Left kidney (tissue), 1 donor: ENCODE measurements at regions not wholly inside any gene's neighbourhood (a gene's known extent, or its start where the extent isn't known, plus 50 kb on each side); places are given as distances from the start of the nearest gene placed in this dataset.

Source experiments
- DNase-seq: peaks from one replicate; pipeline ENCODE4 v3.0.0-alpha.2; 2013

DNA sequence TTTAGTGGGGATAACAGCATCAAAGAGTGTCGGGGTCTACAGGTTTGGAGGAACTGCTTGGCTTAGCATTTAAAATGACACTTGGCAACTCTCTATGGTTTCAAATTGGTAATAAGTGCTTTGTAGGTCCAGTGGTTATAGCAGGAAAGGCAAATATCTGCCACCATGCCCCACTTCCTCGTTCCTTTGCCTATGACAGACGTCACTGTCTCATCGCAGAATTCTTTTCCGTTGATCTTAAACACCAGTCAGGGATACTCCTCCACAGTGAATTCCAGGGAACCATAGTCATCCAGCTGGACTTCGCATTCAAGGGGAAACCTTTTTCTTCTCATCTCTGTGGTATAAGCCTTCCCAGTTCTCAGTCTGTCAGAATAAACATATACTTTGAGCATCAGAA lies 319.1 kb downstream of the GPAT3 start:
- peak; percentile 11 for DNase-seq

DNA sequence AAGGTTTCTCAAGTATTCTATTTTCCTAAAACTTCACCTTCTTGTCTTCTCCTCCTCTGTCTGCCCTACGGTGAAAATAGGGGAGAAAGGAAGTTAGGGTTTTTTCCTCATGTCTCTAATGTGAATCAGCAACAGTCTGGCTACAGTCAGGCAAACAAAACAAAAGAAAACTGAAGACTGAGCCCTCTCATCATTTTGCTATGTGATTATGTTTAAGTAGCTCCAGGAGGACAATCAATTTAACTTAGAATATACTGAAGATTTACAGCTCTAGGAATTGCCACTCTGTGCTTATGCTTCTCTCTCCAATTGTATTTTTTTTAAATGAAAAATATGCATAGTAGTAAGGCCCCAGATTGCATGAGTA lies 316.2 kb downstream of the GPAT3 start:
- DNase-seq = no peak

DNA sequence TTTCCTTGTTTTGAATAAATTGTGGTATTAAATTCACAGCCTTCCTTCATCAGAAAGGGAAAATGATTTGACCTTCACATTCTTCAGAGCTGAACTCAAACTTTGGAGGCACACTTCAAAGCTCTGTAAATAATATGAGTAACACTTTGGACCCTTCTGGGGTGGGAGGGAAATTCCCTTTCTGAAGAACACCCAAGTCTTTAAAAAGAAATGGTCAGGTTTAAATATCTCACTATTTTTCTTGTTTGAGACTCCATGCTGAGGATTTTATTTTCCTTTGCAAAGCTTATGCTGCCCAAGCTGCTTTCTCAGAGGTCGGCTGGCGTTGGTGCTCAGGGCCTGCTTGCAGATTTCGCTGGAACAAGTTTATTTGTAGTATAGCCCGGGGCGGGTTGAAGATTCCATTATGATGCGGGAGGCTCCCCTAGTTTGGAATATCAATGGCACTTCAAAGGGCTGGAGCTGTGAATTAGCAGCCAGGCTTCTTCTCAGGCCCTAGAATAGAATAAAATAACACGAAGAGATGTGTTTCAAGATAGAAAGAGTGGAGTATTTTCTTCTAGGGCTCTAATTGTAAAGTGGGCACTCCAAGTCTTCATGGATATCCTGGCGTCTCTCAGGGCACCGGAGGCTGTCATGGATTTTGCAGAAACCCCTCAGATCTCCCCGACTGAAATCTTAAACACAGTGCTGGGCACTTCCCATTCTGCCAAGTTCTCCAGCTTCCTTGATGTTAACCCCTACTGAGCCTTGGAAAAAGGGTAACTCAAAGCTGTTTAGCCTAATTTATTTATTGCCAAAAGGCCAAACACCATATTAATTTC lies 315.6 kb downstream of the GPAT3 start:
- DNase-seq = no peak

DNA sequence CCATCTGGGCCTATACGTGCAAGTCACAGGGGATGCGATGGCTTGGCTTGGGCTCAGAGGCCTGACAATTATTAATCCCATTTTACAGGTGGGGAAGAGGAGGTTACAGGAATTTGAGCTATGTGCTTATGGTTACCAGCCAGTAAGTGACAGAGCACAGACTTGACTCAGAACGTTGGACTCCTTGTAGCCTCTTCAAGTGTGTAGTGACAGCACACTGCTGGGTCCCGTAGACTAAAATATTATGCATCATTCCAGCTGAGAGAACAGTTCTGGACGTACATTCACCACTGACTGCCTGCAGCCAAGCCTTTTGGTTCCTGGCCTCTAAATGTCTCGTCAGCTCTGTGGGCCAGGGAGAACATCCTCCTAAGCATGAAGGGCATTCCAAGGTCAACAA lies 314.5 kb downstream of the GPAT3 start:
- DNase-seq = no peak

DNA sequence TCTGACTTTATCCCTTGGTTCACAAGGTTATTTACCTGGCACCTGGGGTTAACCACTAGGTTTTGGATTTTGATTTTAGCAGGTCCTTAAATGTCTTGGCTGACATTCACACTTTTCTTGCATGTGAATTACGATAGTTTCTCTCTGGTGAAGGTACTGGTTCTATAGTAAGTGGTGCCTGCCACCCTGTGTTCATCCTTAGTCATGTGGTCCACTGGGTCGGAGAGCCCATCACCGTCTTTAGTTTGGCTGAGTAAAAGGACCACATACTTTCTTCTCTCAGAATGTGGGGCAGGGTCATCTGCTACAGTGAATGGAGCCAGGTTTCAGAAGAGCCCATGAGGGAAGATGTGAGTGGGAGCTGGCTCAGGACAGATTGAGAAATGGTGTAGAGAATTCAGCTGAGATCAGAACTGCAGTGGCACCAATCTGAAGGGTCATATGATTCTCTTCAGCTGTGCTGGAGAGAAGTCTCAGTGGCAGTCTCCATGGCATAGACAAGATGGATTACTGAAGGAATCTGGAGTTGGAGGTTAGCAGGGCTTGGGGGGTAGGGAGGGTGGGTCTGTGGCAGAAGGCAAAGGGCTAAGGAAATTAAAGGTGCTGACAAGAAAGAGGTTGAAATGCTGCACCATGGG lies 310.4 kb downstream of the GPAT3 start:
- no peak for DNase-seq

DNA sequence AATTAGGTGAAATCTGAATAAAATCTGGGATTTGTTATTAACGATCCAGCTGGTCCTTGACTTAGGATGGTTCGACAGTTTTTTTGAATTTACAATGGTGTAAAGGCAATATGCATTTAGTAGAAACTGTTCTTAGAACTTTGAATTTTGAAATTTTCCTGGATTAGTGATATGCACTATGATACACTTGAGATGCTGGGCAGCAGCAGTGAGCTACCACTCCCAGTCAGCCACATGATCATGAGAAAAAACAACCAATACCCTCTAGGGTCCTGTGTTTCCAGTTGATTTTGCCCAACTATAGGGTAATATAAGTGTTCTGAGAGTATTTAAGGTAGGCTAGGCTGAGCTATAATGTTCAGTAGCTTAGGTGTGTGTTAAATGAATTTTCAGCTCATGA lies 303.7 kb downstream of the GPAT3 start:
- DNase-seq = no peak

- DNase-seq = no peak
Measured at GRCh38 chr4:83837614-83838308, 301.9 kb downstream of the GPAT3 start.

DNA sequence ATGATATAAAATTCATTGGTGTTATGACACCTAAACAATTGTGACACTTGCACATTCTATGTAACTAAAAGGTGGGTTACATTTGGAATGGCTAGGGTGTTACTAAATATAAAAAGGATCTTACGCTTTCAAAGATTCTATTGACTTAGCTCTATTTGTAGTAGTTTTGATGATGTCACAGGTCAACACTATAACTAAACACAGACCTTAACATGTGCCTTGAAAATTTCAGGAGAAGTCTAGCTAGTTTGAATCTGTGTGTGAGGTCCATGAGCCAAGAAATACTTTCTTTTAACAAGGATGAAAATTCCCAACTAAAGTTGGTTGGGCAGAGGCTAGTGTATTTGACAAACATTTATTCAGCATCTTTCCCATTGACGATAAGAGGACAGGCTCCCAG lies 298.0 kb downstream of the GPAT3 start:
- DNase-seq = no peak

- DNase-seq = no peak
Measured at GRCh38 chr4:83832110-83832825, 296.4 kb downstream of the GPAT3 start.

DNA sequence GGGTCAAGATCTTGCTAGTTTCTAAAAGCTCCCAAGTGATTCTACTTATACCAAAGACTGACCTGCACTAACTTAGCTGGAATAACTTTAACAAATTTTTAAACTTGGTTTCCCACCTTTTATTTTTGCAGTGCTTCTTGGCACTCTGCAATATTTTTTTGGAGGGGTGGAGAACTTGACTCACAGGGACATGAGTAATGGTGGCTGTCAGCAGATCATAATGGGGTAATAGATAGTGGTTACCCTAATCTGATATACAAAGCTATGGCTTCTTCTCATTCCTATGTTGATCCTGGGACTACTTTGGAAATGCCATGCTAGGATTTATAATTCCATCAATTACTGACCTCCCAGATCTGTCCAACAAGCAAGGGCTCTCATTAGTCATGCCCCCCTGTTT lies 295.7 kb downstream of the GPAT3 start:
- DNase-seq = no peak

GRCh38 chr4:83830138-83830888 lies 294.4 kb downstream of the GPAT3 start:
- DNase-seq = no peak

DNA sequence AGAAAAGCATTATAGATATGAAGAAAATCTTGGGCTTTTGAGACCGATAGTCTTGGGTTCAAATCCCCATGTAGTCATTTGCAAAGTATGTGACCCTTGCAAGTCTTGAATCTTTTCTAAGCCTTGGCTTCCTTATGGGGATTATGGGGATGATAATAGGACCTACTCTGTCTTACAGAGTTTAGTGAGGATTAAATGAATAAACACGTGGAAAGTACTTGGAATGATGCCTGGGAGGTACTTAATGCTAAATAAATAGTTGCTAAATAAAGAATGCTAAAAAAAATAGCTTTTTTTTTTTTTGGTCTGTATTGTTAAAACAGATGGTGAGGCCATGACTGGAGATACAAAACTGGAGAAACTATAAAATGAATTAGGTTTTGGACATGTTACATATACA lies 292.7 kb downstream of the GPAT3 start:
- no peak for DNase-seq

DNA sequence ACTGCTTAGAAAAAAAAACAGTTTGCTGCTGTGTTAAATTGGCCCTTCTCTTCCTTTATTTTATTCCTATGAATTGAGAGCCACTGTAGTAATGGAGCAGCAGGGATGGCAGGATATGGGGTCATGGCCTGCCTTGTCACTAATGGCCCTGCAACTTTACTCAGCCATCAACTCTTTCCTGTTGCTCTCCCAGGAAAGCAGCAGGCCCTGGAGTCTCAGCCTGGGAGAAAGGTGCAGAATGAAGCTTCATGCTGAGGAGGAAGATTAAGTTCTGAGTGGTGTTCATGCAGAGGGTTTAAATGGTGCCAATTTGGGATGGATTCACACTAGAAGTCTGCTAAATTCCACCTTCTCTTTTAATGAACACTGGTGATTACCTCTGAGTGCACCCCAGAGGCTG lies 285.6 kb downstream of the GPAT3 start:
- DNase-seq = no peak

GRCh38 chr4:83819582-83819981 lies 283.7 kb downstream of the GPAT3 start:
- DNase-seq = no peak

DNA sequence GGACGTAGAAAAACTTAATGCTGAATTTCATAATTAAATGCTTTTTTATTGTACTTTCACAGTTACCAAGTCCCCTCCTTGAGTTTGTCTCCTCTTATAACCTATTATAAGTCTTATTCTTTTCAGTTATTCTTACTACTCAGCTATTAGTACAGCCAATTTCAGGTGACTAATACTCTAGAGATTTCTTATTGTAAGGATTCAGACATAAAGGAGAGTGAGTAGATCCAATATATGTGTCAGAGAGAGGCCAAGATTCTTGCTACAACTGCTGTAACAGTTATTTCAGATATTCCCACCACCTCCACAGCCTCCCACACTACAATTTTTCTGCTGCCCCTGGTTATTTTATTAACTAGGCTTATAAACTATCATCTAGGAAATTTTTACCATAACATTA lies 274.5 kb downstream of the GPAT3 start:
- no peak for DNase-seq

- no peak for DNase-seq
Measured at GRCh38 chr4:83809581-83809980, 273.7 kb downstream of the GPAT3 start.

DNA sequence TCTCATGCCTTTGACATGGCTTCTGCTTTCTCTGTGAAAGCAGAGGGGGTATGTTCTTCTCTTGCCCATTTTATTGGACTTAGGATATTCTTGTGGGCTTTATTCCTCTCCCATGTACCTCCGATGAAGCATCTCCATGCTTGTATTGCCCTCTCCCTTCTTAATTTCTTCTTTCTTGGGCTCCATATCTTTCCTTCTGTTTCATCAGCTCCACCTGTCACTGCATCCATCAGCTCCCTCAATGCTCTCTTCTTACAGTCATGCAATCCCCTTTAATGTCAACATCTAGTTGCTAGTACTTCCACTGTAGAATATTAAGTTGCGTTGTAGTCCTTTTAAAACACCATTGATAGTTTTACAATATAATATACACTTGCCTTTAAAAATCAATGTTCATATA lies 257.6 kb downstream of the GPAT3 start:
- no peak for DNase-seq

GRCh38 chr4:83785891-83786290 lies 250.0 kb downstream of the GPAT3 start:
- no peak for DNase-seq

GRCh38 chr4:83783215-83783614 lies 247.3 kb downstream of the GPAT3 start:
- no peak for DNase-seq

DNA sequence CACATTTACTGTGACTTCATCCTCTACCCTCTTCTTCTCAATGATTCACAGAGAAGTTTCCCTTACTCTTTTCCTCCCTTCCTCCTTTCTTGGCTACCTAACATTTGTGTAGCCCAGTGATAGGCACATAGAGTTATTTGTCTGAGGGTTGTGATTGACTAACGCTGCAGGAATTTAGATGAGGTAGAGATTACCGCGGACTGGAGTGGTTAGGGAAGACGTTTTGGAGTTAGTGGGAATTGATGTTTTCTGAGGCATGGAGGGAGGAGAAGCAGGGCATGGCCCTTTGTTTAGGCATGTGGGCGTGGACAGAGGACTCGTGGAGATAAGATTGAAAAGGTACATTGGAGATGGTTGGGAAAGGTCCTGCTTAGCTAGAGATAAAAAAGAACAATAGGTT lies 246.7 kb downstream of the GPAT3 start:
- DNase-seq = no peak

DNA sequence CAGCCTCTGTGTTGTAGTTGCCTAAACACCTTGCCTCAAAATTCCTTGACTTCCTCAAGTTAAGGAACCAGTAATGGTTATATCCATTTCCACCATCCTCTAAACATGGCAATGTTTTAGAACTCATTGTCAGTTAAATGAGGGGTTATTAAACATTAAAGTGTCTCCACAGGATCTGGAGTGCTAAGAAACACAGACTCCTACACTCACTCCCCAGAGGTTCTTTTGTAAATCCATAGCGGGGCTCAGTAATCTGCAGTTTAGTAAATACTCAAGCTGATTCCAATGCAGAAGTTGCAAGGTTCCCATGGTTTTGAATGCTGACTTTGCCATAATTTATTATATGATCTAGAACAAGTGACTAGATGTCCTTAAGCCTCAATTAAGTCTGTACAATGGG lies 245.5 kb downstream of the GPAT3 start:
- no peak for DNase-seq
